ENCODE measurements at regions not wholly inside any gene's neighbourhood (a gene's known extent, or its start where the extent isn't known, plus 50 kb on each side); places are given as distances from the start of the nearest gene placed in this dataset.

DNA sequence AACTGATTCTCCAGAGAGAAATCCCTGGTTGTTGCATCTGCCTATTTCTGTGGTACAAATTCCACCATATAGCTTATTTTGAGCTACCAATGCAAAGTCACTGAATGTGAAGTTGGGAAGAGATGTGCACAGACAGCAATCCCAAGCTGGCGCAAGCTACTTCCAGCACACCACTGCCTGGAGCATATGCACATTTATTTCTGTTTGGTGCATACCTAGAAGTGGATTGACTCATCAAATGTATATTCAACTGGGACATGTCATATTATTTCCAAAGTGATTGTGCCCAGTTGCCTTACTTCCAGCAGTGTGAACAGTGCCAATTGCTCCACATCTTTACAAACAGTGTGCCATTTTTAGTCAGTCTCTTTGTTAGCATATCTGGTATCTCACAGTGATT lies 58.2 kb upstream of the PLD5 start:
- Mint-ChIP-seq H3K4me1 (no peaks in the 10 kb centered on the region), H3K9me3 (ENCODE audit: low read depth) (peaks cover 3% of the 10 kb centered on the region), H3K27me3 (no peaks in the 10 kb centered on the region), H3K4me3 (no peak overlapping the region), H3K27ac (no peak overlapping the region), H3K36me3 (no peaks in the 10 kb centered on the region)
- ATAC-seq = no peak
- no peak for DNase-seq
- CTCF ChIA-PET = no interaction called here

- DNase-seq (no peak), ATAC-seq (no peak)
- no peaks in the 10 kb centered on the region for H3K27me3 Mint-ChIP-seq
- H3K9me3 Mint-ChIP-seq (ENCODE audit: low read depth) = no peaks in the 10 kb centered on the region
- H3K36me3 Mint-ChIP-seq = no peaks in the 10 kb centered on the region
- CTCF ChIA-PET = no interaction called here
- no peak overlapping the region for H3K27ac Mint-ChIP-seq
- no peaks in the 10 kb centered on the region for H3K4me1 Mint-ChIP-seq
- no peak overlapping the region for H3K4me3 Mint-ChIP-seq
Measured at GRCh38 chr1:242579528-242580235, 55.2 kb upstream of the PLD5 start.
